ENCODE measurements at regions not wholly inside any gene's neighbourhood (a gene's known extent, or its start where the extent isn't known, plus 50 kb on each side); places are given as distances from the start of the nearest gene placed in this dataset.
A peak's percentile ranks its signal among the peaks of the same experiment; 100 is the strongest.
"Not testable (repeated sequence)": the region's sequence is repeated elsewhere in the genome, so short reads cannot be mapped to it uniquely, and the experiment has no call there.

DNA sequence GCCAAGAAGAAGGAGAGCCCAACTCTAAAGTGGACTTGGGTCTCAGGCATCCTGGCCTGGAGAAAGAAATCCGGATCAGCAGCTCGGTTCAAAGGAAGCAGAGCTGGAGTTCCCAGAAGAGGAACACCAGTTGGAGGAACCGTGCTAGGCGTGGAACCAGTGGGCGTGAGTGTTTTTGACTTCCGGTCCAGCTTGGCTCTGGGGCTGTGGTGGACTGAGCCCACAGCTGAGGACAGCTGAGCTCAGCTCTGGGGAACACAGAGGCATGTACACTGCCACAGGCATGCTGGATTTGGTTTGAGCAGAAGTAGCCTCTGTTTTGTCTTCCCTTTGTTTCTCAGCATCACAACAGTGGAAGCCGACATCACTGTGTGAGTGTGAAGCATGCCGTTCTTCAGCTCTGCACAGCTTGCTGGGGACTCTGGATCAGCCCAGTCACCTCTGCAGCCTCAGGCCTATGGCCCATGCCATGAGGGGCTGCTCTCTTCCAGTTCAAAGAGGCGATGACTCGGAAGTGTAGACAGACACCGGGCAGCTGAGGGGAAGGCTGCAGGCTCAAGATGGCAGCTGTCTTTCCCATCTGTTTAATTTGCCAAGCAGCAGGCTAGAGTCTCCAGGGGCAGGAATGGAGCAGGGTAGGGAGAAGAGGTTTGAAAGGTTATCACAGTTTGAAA, 185.8 kb upstream of the UBE3A start:
- DNase-seq, result no peak

DNA sequence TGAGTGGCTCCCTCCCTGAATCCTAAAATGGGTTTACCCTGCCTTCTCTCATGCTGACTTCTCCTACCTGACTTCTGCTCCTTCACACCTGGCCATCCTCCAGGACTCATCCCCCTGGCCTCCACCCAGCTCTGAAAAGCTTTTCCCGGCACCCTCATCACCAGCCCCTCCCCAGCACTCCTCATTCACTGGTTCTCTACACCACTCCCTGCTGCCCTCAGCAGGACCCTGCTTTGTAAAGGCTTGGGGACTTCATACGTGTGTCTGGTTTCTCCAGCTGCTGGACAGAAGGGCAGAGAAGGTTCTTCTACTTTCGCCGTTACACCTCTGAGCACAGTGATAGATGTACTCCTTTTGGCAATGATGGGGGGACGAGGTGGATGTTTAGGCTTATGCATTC, 184.9 kb upstream of the UBE3A start:
- DNase-seq, result no peak

DNA sequence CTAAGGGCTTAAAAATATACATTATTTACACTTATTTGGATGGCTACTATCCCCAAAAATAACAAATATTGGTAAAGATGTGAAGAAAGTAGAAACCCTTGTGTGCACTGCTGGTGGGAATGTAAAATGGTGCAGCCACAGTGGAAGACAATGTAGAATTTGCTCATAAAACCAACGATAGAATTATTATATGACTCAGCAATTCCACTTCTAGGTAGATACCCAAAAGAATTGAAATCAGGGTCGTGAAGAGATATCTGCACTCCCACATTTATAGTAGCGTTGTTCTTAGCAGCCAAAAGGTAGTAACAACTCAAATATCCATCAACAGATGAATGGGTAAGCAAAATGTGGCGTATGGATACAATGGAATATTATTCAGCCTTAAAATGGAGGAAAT, 181.6 kb upstream of the UBE3A start:
- DNase-seq, result no peak

DNA sequence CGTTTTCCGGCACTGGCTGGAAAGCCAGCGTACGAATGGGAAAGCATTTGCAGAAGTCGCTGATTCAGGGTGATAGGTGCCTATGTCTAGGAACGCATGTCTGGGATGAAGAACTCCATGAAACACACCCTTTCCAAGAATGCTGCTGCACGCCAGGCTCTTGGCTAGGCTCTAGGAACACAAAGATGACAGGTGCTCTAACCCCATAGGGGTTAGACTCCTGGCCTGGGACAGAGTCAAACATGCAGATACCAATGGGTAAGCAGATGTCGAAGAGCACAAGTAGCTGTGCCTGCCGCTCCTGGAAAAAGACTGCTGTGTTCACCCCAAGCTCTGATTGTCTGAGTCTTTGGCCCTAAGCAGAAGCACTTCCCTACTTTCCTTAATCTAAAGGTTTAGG, 180.9 kb upstream of the UBE3A start:
- DNase-seq, result no peak

DNA sequence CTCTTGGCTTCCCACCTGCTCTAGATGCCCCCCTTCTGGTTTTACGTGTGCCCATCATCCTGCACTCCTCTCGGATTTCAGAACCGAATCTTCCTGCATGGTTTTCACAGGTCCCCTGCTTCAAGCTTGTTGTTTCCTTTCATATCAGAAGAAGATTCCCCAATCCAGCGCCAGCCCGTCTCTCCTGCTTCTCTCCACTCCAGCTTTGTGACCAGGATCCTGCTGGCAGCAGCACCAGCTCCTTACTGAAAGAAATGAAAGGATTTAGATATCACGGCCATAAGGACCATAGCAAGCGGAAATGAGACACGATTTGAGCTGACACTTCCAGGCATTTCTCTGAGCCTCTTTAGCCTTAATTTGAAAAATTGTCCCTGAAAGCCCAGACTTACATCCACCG, 180.3 kb upstream of the UBE3A start:
- no peak for DNase-seq

DNA sequence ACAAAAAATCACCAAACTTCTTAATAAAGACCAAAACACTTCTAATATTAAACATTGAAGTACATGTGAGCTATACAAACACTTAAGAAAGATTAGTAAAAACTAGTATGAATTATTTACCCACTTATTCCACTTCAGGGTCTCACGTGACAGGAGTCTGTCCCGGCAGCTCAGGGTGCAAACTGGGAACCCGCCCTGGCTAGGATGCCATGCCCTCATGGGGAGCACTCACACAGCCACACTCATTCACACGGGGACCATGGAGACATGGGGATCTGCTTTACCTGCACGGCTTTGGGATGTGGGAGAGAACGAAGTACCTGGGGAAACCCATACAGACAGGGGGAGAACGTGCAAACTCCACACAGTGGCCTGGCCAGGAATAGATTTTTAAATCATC, 179.3 kb upstream of the UBE3A start:
- DNase-seq, result no peak

DNA sequence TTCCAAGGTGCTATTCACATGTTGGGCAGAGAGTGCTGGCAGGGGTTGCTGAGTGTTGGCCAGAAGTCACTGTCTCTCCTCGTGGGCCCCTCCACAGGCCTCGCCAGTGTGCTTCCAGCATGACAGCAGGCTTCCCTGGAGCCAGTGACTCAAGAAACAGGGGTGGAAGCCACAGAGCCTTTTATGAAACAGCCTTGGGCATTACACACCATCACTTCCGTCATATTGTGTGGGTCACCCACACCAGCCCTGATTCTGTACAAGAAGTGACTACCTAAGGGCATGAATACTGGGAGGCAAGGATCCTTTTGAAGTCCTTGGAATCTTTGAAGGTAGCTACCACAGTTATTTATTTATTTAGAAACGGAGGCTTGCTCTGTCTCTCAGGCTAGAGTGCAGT, 177.6 kb upstream of the UBE3A start:
- no peak for DNase-seq

DNA sequence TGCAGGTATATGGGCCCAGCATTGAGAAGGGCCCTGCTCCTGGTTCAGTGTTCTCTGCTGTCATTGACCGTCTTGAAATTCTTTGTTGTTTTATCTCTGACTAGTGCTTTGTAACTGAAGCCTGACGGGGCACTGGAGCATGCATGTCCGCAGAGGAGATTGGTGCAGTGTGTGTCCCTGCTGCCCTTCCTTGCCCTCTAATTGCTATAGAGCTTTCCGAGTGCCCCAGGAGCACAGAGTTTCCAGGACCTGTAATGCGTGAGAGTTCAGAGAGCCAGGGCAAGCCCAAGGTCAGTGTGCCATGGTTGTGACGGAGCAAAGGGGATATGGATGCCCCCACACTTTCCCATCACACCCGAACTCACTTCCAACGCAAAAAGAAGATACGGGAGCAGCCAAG, 174.3 kb upstream of the UBE3A start:
- DNase-seq, result no peak

DNA sequence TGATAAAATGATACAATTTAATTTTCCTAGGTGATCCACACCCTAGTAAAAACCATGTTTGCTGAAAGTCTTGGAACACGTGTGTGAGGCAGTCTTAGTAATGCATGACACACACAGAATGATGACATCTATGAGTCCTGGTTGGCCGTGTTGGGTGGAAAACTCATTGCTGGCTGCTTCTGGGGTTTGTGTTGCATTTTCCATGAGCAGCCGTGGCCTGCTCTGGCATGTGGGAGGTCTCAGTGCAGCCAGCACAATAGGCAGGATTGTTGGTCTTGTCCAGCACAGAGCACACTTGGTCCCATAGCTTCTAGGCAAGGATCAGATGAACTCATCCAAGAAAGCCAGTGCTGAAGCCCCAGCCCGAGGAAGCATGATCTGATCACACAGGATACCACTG, 172.8 kb upstream of the UBE3A start:
- peak in 10 of 56 donors; percentile 7 to 43 (median 24) for DNase-seq

DNA sequence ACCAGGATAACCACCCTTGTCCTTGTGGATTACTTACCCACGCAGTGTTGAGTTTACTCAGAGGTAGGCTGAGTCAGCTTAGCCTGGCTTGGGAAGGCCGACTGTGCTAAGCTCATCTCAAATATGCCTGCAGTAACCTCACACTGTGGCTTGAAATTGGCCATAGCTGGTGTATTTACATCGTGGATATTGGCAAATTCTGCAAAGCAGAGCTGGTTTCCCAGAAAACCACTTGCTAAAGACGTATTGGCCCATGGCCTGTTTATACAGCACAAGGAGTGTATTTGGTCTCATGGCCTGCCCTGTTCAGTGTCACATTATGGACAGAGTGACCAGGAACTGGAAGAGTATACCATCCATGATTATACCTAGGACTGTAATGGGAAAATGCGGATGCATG, 170.5 kb upstream of the UBE3A start:
- no peak for DNase-seq

DNA sequence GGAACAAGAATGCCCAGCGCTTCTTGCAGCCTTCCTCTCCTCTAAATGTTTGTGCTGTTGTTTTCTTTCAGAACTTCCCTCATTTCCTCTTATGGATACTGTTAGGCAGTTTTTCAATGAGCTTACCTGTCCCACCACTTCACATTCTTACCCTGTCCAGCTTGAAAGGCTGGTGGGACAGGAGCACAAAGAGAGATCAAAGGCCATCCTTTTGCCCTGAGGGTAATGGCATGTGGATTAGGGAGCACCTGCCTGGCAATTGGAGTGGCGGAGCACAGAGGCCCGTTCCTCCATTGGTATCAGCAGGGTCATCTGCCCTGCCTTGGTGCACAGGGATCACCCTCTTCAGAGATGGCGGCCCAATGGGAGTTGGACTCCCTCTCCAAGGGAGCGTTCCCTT, 170.1 kb upstream of the UBE3A start:
- DNase-seq, result no peak

DNA sequence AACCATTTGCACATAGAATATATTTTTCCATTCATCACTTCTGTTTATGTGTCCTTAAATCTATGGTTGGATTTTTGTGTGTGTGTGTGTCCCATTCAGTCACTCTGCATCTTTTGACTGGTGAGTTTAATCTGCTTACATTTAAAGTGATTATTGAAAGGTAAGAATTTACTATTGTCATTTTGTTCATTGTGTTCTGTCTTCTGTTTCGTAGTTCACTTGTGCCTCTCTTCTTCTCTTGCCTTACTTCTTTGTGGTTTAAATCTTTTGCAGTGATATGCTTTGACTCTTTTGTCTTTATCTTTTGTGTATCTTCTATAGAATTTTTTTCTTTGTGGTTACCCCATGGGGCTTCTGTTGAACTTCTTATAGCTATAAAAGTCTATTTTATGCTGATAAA, 166.3 kb upstream of the UBE3A start:
- DNase-seq, result no peak

DNA sequence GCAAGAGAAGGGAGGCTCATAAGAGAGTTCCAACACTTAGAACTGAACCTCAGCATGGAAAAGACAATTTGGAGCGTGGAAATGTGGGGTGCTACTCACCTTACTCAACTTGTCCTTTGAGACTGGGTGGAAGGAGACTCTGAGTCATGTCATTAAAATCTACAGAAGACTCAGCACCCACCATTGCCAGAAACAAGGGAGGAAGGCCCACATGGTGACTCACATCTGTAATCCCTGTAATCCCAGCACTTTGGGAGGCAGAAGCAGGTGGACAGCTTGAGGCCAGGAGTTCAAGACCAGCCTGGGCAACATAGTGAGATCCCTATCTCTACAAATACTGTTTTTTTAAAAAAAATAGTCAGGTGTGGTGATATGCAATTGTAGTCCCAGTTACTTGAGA, 161.9 kb upstream of the UBE3A start:
- no peak for DNase-seq

DNA sequence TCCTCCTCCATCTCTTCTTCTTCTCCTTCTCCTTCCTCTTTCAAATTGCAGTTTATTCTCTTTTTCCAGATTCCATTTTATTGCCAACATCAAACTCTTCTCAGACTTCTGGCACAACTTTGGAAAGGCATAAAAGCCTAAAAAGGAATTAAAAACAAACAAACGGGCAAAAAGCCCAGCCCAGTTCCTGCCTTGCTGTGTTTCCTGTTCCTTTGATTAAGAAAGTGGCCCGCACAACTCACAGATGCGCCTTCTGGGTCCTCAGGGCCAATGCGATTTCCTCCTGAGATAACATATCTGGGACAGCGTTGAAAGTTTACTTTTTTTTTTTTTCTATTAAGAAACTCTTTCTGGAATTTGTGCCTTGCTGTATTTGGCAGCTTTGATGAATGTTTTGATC, 158.7 kb upstream of the UBE3A start:
- DNase-seq, result no peak

DNA sequence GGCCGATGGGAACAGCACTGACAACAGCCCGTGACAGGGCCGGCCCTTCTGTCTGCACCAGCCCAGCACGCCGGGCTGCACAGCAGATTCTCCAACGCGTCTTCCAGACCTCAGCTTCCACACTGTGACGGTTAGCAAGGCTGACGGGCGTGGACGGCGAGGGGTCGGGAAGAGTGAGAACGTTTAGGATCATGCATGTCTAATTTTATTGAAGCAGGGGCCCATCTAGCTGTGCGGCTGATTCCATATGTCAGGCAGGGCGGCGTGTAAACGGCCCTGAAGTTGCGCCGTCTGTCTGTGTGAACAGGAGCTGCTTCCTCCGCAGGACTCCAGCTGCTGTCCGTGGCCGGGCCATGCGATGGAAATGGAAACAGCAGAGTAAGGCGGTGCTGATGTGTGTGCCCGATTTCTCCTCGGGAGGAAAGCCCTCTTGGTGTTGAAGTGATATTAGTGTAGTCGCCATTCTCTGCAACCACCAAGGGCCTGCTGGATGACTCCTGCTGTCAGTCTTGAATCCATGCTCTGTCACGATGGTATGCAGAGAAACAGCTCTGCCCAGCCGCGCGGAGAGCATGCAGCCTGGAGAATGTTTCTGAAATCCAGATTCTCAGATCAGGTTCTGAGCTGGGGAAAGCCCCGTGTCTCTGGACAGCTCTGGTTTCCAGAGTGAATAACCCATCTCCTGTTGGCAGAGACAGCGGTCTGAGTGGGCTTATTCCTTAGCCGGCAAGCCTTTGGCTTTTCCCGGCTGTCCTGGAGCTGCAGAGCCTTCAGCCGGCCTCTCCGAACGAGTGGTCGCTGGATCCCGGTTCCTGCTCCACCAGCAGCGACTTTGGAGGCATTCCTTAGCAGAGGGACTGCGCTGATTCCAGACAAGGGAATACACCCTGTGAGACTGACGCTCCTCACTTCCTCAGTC, 158.1 kb upstream of the UBE3A start:
- no peak for DNase-seq

DNA sequence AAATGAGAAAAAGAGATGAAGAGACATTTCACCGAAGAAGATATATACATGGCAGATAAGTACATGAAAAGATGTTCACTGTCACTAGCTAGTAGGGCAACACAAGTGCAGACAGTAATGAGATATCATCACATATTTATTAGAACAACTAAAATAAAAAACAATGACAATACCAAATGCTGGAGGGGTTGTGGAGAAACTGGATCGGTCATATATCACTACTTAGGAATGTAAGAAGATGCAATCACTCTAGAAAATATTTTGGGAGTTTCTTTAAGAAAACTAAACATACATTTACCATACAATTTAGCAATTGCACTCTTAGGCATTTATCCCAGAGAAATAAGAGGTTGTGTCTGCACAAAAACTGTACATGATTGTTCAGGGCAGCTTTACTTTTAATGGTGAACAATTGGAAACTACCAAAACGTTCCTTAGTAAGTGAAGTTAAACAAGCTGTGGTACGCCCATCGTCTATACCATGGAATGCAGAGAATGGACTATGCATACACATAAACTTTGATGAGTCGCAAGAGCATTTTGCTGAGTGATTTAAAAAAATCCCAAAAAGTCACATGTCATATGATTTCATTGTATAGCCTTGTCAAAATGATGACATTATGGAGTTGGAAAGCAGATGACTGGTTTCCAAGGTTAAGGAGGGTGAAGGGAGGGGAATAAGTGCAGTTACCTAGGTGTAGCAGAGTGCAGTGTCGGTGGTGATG, 149.0 kb upstream of the UBE3A start:
- no peak for DNase-seq

DNA sequence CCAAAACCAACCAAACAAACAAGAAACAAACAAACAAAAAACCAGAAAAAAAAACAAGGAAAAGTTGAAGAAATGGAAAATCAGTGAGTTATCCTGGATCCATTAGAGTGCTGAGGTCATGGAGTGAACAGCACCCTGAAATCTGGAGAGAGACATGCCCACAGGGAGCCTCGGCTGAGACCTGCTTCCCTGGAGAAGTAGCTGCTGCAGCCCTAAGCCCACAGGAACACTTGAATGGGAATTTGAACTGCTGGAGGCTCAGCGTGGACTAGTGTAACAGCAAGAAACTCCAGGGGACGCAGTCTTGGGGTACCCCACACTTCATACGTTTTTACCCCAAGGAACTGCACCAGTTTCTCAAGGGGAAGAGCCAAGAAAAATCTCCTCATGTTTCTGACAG, 144.1 kb upstream of the UBE3A start:
- DNase-seq, result no peak

DNA sequence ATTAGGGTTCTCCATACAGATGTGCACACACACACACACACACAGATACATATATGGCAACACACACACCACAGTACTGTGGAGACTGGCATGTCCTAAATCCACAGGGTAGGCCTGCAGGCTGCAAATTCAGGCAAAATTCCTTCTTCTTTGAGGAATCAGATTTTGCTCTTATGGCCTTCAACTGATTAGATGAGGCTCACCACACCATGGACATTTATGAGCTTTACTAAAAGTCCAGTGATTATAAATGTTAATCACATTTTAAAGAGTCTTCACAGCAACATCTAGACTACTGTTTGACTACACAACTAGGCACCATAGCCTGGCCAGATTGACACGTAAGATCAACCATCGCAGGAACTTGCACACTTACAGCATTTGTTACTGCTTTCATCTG, 140.3 kb upstream of the UBE3A start:
- no peak for DNase-seq

DNA sequence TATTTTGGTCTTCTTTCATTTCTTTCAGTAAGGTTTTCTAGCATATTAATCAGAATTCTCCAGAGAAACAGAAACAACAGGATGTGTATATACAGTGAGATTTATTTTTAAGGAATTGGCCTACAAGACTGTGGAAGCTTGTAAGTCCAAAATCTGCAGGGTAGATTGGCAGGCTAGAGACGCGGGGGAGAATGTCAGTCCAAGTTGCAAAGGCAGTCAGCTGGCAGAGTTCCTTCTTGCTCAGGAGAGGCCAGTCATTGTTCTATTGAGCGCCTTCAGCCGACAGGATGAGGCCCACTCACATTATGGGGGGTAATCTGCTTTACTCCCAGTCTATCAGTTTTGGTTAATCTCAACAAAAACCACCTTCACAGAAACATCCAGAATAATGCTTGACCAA, 133.4 kb upstream of the UBE3A start:
- peak in 1 of 56 donors; percentile 9 for DNase-seq

DNA sequence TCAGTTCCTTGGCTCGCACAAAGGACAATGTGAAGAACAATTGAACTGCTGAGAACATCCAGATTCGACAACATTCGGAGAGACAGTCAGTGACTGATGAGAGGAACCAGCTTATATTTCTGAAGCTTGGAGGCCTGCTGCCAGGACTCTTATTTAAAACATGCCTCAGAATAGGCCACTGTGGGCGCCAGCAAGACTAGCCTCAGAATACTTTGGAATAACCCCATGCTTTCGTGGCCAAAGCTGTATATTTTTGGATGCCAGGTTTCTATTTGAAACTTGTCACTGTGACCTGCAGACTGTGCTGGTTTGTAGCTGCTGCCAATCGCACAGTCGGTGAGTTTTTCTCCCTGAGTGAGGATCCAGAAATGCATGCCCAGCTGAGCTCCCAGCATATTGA, 129.9 kb upstream of the UBE3A start:
- DNase-seq, result peak in 16 of 56 donors; percentile 9 to 60 (median 20)

DNA sequence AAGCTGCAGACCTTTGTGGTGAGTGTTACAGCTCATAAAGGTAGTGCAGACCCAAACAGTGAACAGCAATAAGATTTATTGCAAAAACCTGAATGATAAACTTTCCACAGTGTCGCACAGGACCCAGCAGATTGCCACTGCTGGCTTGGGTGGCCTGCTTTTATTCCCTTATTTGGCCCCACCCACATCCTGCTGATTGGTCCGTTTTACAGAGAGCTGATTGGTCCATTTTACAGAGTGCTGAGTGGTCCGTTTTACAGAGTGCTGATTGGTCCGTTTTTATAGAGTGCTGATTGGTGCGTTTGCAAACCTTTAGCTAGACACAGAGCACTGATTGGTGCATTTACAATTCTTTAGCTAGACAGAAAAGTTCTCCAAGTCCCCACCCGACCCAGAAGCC, 127.7 kb upstream of the UBE3A start:
- DNase-seq, result not testable (repeated sequence)

Measured in amygdala (tissue), 56 donors.